ENCODE measurements at regions not wholly inside any gene's neighbourhood (a gene's known extent, or its start where the extent isn't known, plus 50 kb on each side); places are given as distances from the start of the nearest gene placed in this dataset.

GRCh38 chr16:73170612-73171038 is 122.7 kb upstream of the ZFHX3 start:
- DNase-seq = peak; percentile 32

GRCh38 chr16:73166947-73167550 is 119.1 kb upstream of the ZFHX3 start:
- DNase-seq = no peak

GRCh38 chr16:73166441-73166851 is 118.5 kb upstream of the ZFHX3 start:
- no peak for DNase-seq

GRCh38 chr16:73163238-73163815 is 115.4 kb upstream of the ZFHX3 start:
- no peak for DNase-seq

GRCh38 chr16:73161977-73162376 is 114.0 kb upstream of the ZFHX3 start:
- DNase-seq = peak; percentile 3

GRCh38 chr16:73159296-73159695 is 111.4 kb upstream of the ZFHX3 start:
- DNase-seq = peak; percentile 5

- DNase-seq = no peak
Measured at GRCh38 chr16:73157861-73158260, 109.9 kb upstream of the ZFHX3 start.

- DNase-seq = no peak
Measured at GRCh38 chr16:73154063-73154870, 106.3 kb upstream of the ZFHX3 start.

GRCh38 chr16:73152386-73153125 is 104.6 kb upstream of the ZFHX3 start:
- no peak for DNase-seq

- no peak for DNase-seq
Measured at GRCh38 chr16:73151941-73152340, 104.0 kb upstream of the ZFHX3 start.

- DNase-seq = no peak
Measured at GRCh38 chr16:73151225-73151624, 103.3 kb upstream of the ZFHX3 start.

GRCh38 chr16:73150786-73151185 is 102.9 kb upstream of the ZFHX3 start:
- DNase-seq = no peak

GRCh38 chr16:73149334-73149733 is 101.4 kb upstream of the ZFHX3 start:
- DNase-seq = no peak

GRCh38 chr16:73147958-73148357 is 100.0 kb upstream of the ZFHX3 start:
- no peak for DNase-seq

- DNase-seq = no peak
Measured at GRCh38 chr16:73145166-73145880, 97.4 kb upstream of the ZFHX3 start.

- DNase-seq = no peak
Measured at GRCh38 chr16:73143576-73144422, 95.9 kb upstream of the ZFHX3 start.

GRCh38 chr16:73143002-73143401 is 95.1 kb upstream of the ZFHX3 start:
- no peak for DNase-seq

- DNase-seq = no peak
Measured at GRCh38 chr16:73142053-73142854, 94.3 kb upstream of the ZFHX3 start.

- no peak for DNase-seq
Measured at GRCh38 chr16:73140929-73141328, 93.0 kb upstream of the ZFHX3 start.

- DNase-seq = no peak
Measured at GRCh38 chr16:73131156-73131862, 83.4 kb upstream of the ZFHX3 start.

Measured in NCI-H69 (cell line).